GM19468 (cell line): ENCODE measurements at regions not wholly inside any gene's neighbourhood (a gene's known extent, or its start where the extent isn't known, plus 50 kb on each side); places are given as distances from the start of the nearest gene placed in this dataset.
"Not testable (repeated sequence)": the region's sequence is repeated elsewhere in the genome, so short reads cannot be mapped to it uniquely, and the experiment has no call there.

Experiments
- ATAC-seq: cut with Tn5 transposase; IDR thresholded peaks from one replicate; pipeline ENCODE4 v1.9.1; 2021; ENCODE audit warnings: mild to moderate bottlenecking, moderate library complexity, moderate number of reproducible peaks; ENCODE audit not compliant: unreplicated experiment; ENCODE audit errors: extremely low read depth

- no peak for ATAC-seq
Observed at GRCh38 chr3:19825193-19825592, 108.8 kb downstream of the EFHB start.

- no peak for ATAC-seq
Observed at GRCh38 chr3:19822805-19823204, 111.2 kb downstream of the EFHB start.

- no peak for ATAC-seq
Observed at GRCh38 chr3:19816631-19817030, 117.4 kb downstream of the EFHB start.

GRCh38 chr3:19815805-19816204 lies 118.2 kb downstream of the EFHB start:
- ATAC-seq = no peak

- ATAC-seq = not testable (repeated sequence)
Observed at GRCh38 chr3:19813743-19814142, 120.3 kb downstream of the EFHB start.

- no peak for ATAC-seq
Observed at GRCh38 chr3:19811689-19812088, 122.3 kb downstream of the EFHB start.

- ATAC-seq = no peak
Observed at GRCh38 chr3:19808834-19809233, 125.2 kb downstream of the EFHB start.

GRCh38 chr3:19799887-19800286 lies 134.1 kb downstream of the EFHB start:
- no peak for ATAC-seq

- ATAC-seq = no peak
Observed at GRCh38 chr3:19799115-19799514, 134.9 kb downstream of the EFHB start.

- ATAC-seq = no peak
Observed at GRCh38 chr3:19798324-19798723, 135.7 kb downstream of the EFHB start.

GRCh38 chr3:19792388-19792787 lies 141.6 kb downstream of the EFHB start:
- no peak for ATAC-seq

- no peak for ATAC-seq
Observed at GRCh38 chr3:19775765-19776164, 158.3 kb downstream of the EFHB start.

GRCh38 chr3:19769694-19770093 lies 164.3 kb downstream of the EFHB start:
- ATAC-seq = no peak

GRCh38 chr3:19765954-19766353 lies 168.1 kb downstream of the EFHB start:
- no peak for ATAC-seq

GRCh38 chr3:19757773-19758172 lies 176.2 kb downstream of the EFHB start:
- ATAC-seq = no peak

- ATAC-seq = no peak
Observed at GRCh38 chr3:19749448-19750017, 184.5 kb downstream of the EFHB start.

- no peak for ATAC-seq
Observed at GRCh38 chr3:19748782-19749447, 185.1 kb downstream of the EFHB start.

GRCh38 chr3:19744047-19744446 lies 190.0 kb downstream of the EFHB start:
- ATAC-seq = no peak

- no peak for ATAC-seq
Observed at GRCh38 chr3:19742935-19743334, 191.1 kb downstream of the EFHB start.

GRCh38 chr3:19739504-19739903 lies 194.5 kb downstream of the EFHB start:
- no peak for ATAC-seq

GRCh38 chr3:19738846-19739245 lies 195.2 kb downstream of the EFHB start:
- ATAC-seq = no peak

GRCh38 chr3:19735111-19735510 lies 198.9 kb downstream of the EFHB start:
- ATAC-seq = no peak
